Neural progenitor cell (in vitro differentiated cells): ENCODE measurements at regions not wholly inside any gene's neighbourhood (a gene's known extent, or its start where the extent isn't known, plus 50 kb on each side); places are given as distances from the start of the nearest gene placed in this dataset.

ENCODE experiments used
- EZH2 ChIP-seq: fragments of 200-600 bp; sonication (generic); IDR thresholded peaks from 2 replicates; pipeline ENCODE4 v1.6.1; 2017; ENCODE audit warnings: antibody characterized with exemption, mild to moderate bottlenecking, moderate library complexity
- EZH2phosphoT487 ChIP-seq: fragments of 200-600 bp; sonication (generic); IDR thresholded peaks from 2 replicates; pipeline ENCODE4 v1.6.1; 2017; ENCODE audit warnings: antibody characterized with exemption
- TF ChIP-seq, protein P1 (sequence below): fragments of 200-600 bp; sonication (generic); IDR thresholded peaks from 2 replicates; pipeline ENCODE4 v1.5.1; 2017; ENCODE audit warnings: antibody characterized with exemption, mild to moderate bottlenecking

GRCh38 chr13:64099994-64100393 is 2684.3 kb upstream of the PCDH20 start:
- TF ChIP-seq EZH2 = no peak
- TF ChIP-seq EZH2phosphoT487 = no peak
- TF ChIP-seq, protein P1, sequence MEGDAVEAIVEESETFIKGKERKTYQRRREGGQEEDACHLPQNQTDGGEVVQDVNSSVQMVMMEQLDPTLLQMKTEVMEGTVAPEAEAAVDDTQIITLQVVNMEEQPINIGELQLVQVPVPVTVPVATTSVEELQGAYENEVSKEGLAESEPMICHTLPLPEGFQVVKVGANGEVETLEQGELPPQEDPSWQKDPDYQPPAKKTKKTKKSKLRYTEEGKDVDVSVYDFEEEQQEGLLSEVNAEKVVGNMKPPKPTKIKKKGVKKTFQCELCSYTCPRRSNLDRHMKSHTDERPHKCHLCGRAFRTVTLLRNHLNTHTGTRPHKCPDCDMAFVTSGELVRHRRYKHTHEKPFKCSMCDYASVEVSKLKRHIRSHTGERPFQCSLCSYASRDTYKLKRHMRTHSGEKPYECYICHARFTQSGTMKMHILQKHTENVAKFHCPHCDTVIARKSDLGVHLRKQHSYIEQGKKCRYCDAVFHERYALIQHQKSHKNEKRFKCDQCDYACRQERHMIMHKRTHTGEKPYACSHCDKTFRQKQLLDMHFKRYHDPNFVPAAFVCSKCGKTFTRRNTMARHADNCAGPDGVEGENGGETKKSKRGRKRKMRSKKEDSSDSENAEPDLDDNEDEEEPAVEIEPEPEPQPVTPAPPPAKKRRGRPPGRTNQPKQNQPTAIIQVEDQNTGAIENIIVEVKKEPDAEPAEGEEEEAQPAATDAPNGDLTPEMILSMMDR = no peak
